B cell (primary cell): ENCODE measurements at regions not wholly inside any gene's neighbourhood (a gene's known extent, or its start where the extent isn't known, plus 50 kb on each side); places are given as distances from the start of the nearest gene placed in this dataset.

Experiments used
- ATAC-seq: fragments of 200-7000 bp; cut with Tn5 transposase; one replicate; pipeline ENCODE4 v1.10.0; 2021; ENCODE audit warnings: low read depth, mild to moderate bottlenecking, moderate number of reproducible peaks, moderate library complexity
- CTCF ChIA-PET: fragments of 350-600 bp; sonication (Branson Sonifier 250); formaldehyde crosslinking; loops from one replicate; lab custom pipeline; 2021; ENCODE audit warnings: antibody characterized with exemption, inconsistent platforms; lab: Charles Lee
- POLR2A ChIA-PET: fragments of 350-600 bp; sonication (Branson Sonifier 250); formaldehyde crosslinking; loops from one replicate; lab custom pipeline; 2021; ENCODE audit warnings: antibody characterized with exemption; lab: Charles Lee
- DNase-seq: peaks from one replicate; pipeline ENCODE4 v3.0.0; 2013
- H2AFZ ChIP-seq: 2 replicates; pipeline ENCODE4 v1.6.1; 2012; ENCODE audit warnings: mild to moderate bottlenecking, low read depth, low read length; ENCODE audit not compliant: insufficient read depth, poor library complexity, severe bottlenecking
- H3K27ac ChIP-seq, 2 donors: 1 replicate in 1 of 2; 2 replicates in 1 of 2; pipeline ENCODE4 v1.5.1; 2012 to 2013; ENCODE audit warnings: low read length in 2 of 2, mild to moderate bottlenecking in 2 of 2, moderate library complexity in 1 of 2
- H3K27me3 ChIP-seq, 4 experiments: fragments of 200-600 bp in 1 of 4; sonication (generic) in 1 of 4; replicated peaks in 1 of 4; 1 replicate in 2 of 4; 2 replicates in 2 of 4; pipeline versions ENCODE4 v1.6.1 to v1.7.0; 2013 to 2016; ENCODE audit warnings: low read length in 3 of 4, mild to moderate bottlenecking in 2 of 4, mixed read lengths in 1 of 4, moderate library complexity in 1 of 4; ENCODE audit not compliant: insufficient read depth in 4 of 4, control insufficient read depth in 3 of 4; ENCODE audit errors: control extremely low read depth in 1 of 4
- H3K36me3 ChIP-seq, 2 experiments: replicated peaks in 1 of 2; 1 replicate in 1 of 2; 2 replicates in 1 of 2; pipeline versions ENCODE4 v1.6.1 to v1.7.1; 2013; ENCODE audit warnings: low read length in 1 of 2; ENCODE audit not compliant: insufficient read depth in 2 of 2, control insufficient read depth in 1 of 2; ENCODE audit errors: control extremely low read depth in 1 of 2, extremely low read depth in 1 of 2
- H3K4me1 ChIP-seq, 2 donors: fragments of 200-600 bp in 1 of 2; sonication (generic) in 1 of 2; 1 replicate in 1 of 2; 2 replicates in 1 of 2; pipeline versions ENCODE4 v1.5.1 to v1.6.1; 2013 to 2017; ENCODE audit warnings: low read length in 2 of 2; ENCODE audit not compliant: control insufficient read depth in 2 of 2, insufficient read depth in 2 of 2
- H3K4me2 ChIP-seq: replicated peaks from 2 replicates; pipeline ENCODE3; 2012; ENCODE audit warnings: mild to moderate bottlenecking, low read depth, low read length; ENCODE audit not compliant: poor library complexity, severe bottlenecking
- H3K4me3 ChIP-seq, 5 experiments: fragments of 200-600 bp in 1 of 5; sonication (generic) in 1 of 5; 1 replicate in 3 of 5; 2 replicates in 2 of 5; pipeline versions ENCODE4 v1.5.1 to v1.7.0; 2011 to 2016; ENCODE audit warnings: low read length in 4 of 5, mild to moderate bottlenecking in 4 of 5, low read depth in 2 of 5, control low read depth in 1 of 5, moderate library complexity in 1 of 5; ENCODE audit not compliant: insufficient read depth in 1 of 5; ENCODE audit errors: control extremely low read depth in 1 of 5, extremely low read depth in 1 of 5
- H3K79me2 ChIP-seq: fragments of 200-600 bp; sonication (generic); one replicate; pipeline ENCODE4 v1.6.0; 2016; ENCODE audit warnings: low read length; ENCODE audit not compliant: control insufficient read depth, insufficient read depth
- H3K9ac ChIP-seq: fragments of 200-600 bp; sonication (generic); 2 replicates; pipeline ENCODE4 v1.6.1; 2017; ENCODE audit warnings: mild to moderate bottlenecking, low read length, moderate library complexity
- H3K9me3 ChIP-seq, 3 donors: one replicate each; pipeline versions ENCODE4 v1.6.1 to v1.7.1; 2013; ENCODE audit warnings: low read length in 2 of 3; ENCODE audit not compliant: control insufficient read depth in 2 of 3, insufficient read depth in 1 of 3; ENCODE audit errors: control extremely low read depth in 1 of 3
- H4K20me1 ChIP-seq: 2 replicates; pipeline ENCODE4 v1.6.0; 2012; ENCODE audit warnings: mild to moderate bottlenecking, low read length; ENCODE audit not compliant: insufficient read depth, control insufficient read depth, poor library complexity, severe bottlenecking
- H3K27ac Mint-ChIP-seq: one replicate; pipeline ENCODE4 v1.8.0; 2021; ENCODE audit warnings: mixed read lengths
- H3K27me3 Mint-ChIP-seq: one replicate; pipeline ENCODE4 v1.8.0; 2021; ENCODE audit warnings: mixed read lengths
- H3K4me1 Mint-ChIP-seq: one replicate; pipeline ENCODE4 v1.8.0; 2021; ENCODE audit warnings: mixed read lengths
- H3K4me3 Mint-ChIP-seq: one replicate; pipeline ENCODE4 v1.8.0; 2021; ENCODE audit warnings: mixed read lengths
- H3K9me3 Mint-ChIP-seq: one replicate; pipeline ENCODE4 v1.8.0; 2022; ENCODE audit warnings: mixed read lengths; ENCODE audit not compliant: insufficient read depth
- EZH2 ChIP-seq: IDR thresholded peaks from 2 replicates; pipeline ENCODE4 v1.6.1; 2012; ENCODE audit warnings: borderline replicate concordance, low read depth, mild to moderate bottlenecking, moderate library complexity, low read length; ENCODE audit not compliant: insufficient read depth, poor library complexity, severe bottlenecking
- WGBS: methylation state at CpG from one replicate; pipeline ENCODE4 v1.1.5; 2013; ENCODE audit warnings: missing lambda C conversion rate; ENCODE audit not compliant: insufficient coverage; 5-methylcytosine and 5-hydroxymethylcytosine counted together
- intact Hi-C: fragments of 100-400 bp; cut with micrococcal nuclease; formaldehyde crosslinking; loops from one replicate; pipeline ENCODE4 v1.10.0; 2022
- TF ChIP-seq, protein P1 (sequence below): fragments of 200-600 bp; IDR thresholded peaks from one replicate; pipeline ENCODE4 v1.8.0; 2022; ENCODE audit warnings: antibody characterized with exemption, mild to moderate bottlenecking

DNA sequence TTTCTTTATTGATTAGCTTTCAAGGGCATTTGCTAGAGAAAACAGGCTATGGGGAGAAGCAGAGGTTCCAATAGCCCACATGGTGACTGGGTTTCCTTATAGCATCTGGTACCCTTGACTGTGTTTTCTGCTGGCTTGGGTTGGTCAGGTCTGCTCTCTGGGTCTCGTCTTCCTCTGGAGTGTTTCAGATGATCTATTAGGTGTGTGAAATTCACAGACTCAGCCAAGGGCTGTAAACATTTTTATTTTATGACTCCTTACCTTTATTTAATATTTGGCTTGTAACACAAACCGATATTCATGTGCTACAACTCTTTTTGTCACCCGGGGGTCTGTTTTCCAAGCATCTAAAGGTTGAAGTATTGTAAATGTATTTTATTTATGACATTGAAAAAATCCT, 338.9 kb downstream of the GADD45G start:
- ChIA-PET POLR2A (no interaction called here), CTCF (no interaction called here)
- H3K4me3 Mint-ChIP-seq: no peak overlapping the region
- no peak for ATAC-seq
- Histone ChIP-seq H3K36me3 (no peaks in the 10 kb centered on the region), H3K27ac (no peak overlapping the region), H2AFZ (no peak overlapping the region), H3K4me2 (no peak overlapping the region), H3K79me2 (no peaks in the 10 kb centered on the region), H3K4me3 (no peak overlapping the region), H3K4me1 (no peaks in the 10 kb centered on the region), H3K27me3 (peaks cover 0 to 6% (median 2%) of the 10 kb centered on the region in 4 experiments), H3K9ac (no peak overlapping the region), H3K9me3 (no peaks in the 10 kb centered on the region), H4K20me1 (no peaks in the 10 kb centered on the region)
- WGBS: no CpG with 5 or more reads among the region's 3 CpGs
- no peak for DNase-seq
- H3K27ac Mint-ChIP-seq: no peak overlapping the region
- peaks cover 37% of the 10 kb centered on the region for H3K27me3 Mint-ChIP-seq
- H3K4me1 Mint-ChIP-seq: no peaks in the 10 kb centered on the region
- intact Hi-C loops: no loop called here
- TF ChIP-seq, protein P1, sequence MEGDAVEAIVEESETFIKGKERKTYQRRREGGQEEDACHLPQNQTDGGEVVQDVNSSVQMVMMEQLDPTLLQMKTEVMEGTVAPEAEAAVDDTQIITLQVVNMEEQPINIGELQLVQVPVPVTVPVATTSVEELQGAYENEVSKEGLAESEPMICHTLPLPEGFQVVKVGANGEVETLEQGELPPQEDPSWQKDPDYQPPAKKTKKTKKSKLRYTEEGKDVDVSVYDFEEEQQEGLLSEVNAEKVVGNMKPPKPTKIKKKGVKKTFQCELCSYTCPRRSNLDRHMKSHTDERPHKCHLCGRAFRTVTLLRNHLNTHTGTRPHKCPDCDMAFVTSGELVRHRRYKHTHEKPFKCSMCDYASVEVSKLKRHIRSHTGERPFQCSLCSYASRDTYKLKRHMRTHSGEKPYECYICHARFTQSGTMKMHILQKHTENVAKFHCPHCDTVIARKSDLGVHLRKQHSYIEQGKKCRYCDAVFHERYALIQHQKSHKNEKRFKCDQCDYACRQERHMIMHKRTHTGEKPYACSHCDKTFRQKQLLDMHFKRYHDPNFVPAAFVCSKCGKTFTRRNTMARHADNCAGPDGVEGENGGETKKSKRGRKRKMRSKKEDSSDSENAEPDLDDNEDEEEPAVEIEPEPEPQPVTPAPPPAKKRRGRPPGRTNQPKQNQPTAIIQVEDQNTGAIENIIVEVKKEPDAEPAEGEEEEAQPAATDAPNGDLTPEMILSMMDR: no peak
- H3K9me3 Mint-ChIP-seq: no peaks in the 10 kb centered on the region

DNA sequence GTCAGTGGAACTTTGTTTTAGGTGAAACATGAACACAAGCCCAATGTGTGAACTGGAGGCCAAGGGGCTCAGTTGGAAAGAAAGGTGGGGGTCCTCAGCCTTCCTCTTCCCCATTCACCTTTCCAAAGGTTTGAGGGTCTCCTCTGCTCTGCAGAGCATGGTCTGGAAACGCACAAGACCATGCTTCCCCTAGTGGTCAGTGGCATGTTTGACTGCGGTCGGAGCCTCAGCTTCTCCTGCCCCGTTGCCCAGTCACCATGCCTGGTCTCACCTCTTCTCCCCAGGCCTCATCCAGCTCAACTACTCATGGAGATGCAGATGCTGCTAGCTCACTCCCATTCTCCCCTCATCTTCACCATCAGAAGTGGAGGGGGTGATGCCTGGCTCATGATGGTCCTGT, 340.3 kb downstream of the GADD45G start:
- no peak overlapping the region for H2AFZ ChIP-seq
- H3K27ac ChIP-seq: no peak overlapping the region
- ATAC-seq (no peak), DNase-seq (no peak)
- H3K79me2 ChIP-seq: no peaks in the 10 kb centered on the region
- no peak overlapping the region for H3K4me3 ChIP-seq
- Mint-ChIP-seq H3K4me1 (no peaks in the 10 kb centered on the region), H3K4me3 (no peak overlapping the region), H3K9me3 (peaks cover 5% of the 10 kb centered on the region), H3K27ac (no peak overlapping the region), H3K27me3 (peaks cover 30% of the 10 kb centered on the region)
- no peak for TF ChIP-seq EZH2
- TF ChIP-seq, protein P1: no peak
- no peaks in the 10 kb centered on the region for H3K4me1 ChIP-seq
- no peak overlapping the region for H3K4me2 ChIP-seq
- H3K9ac ChIP-seq: no peak overlapping the region
- WGBS: 98% methylated on average over 4 of the region's 4 CpGs
- intact Hi-C loops: no loop called here
- CTCF ChIA-PET: interaction anchor here (0.5 kb wide), 1 partner anchor 369 kb away, joined by 3 read pairs; no protein-coding TSS in a partner anchor
- peaks cover 0 to 6% (median 2%) of the 10 kb centered on the region in 4 experiments for H3K27me3 ChIP-seq
- no peaks in the 10 kb centered on the region for H3K36me3 ChIP-seq
- no peaks in the 10 kb centered on the region for H4K20me1 ChIP-seq
- no peaks in the 10 kb centered on the region for H3K9me3 ChIP-seq
- POLR2A ChIA-PET: no interaction called here
